COLO668 (cell line): ENCODE measurements at regions not wholly inside any gene's neighbourhood (a gene's known extent, or its start where the extent isn't known, plus 50 kb on each side); places are given as distances from the start of the nearest gene placed in this dataset.

Source experiments
- DNase-seq: peaks from one replicate; lab custom pipeline; 2025; ENCODE audit not compliant: unreplicated experiment; lab: John Stamatoyannopoulos, UW

- DNase-seq: no peak
Observed at GRCh38 chr1:193558491-193559028, 372.1 kb upstream of the B3GALT2 start.

- DNase-seq: no peak
Observed at GRCh38 chr1:193555662-193556441, 369.4 kb upstream of the B3GALT2 start.

GRCh38 chr1:193553564-193553963 is 367.2 kb upstream of the B3GALT2 start:
- DNase-seq: no peak

DNA sequence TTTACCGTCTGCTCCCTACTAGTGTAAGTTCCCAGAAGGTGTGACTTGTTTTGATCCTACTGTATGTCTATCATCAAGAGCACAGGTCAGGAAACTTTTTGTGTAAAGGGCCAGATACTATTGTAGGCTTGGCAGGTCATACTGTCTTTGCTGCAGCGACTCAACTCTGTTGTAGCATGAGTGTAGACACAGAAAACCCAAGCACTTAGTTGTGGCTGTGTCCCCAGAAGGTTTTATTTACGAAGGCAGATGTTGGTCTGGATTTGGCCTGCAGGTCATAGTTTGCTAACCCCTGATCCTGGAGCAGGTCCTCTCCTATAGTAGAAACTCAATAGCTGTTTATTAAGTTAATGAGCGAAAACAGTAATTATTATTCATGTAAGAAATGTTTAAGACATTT is 365.9 kb upstream of the B3GALT2 start:
- DNase-seq: no peak

- no peak for DNase-seq
Observed at GRCh38 chr1:193549081-193549480, 362.7 kb upstream of the B3GALT2 start.

GRCh38 chr1:193545171-193545570 is 358.8 kb upstream of the B3GALT2 start:
- DNase-seq: no peak

DNA sequence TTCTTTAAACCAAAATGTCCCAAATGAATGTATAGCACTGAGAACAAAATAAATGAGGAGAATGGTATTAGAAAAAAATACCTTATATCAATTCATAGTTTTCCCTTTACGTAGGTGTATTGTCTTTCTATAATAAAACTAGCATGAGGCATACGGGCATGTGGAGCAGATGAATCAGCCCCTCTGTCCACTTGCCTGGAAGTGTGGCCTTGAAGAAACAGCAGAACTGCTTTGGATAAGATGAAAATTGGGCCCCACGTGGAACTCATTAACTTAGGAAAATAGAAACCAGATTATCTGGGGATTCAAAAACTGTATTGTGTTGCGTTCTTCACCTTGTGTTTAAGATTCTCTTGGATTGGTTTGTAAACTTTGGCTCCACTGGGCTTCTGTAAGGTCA is 356.8 kb upstream of the B3GALT2 start:
- DNase-seq: no peak

- no peak for DNase-seq
Observed at GRCh38 chr1:193542690-193543089, 356.3 kb upstream of the B3GALT2 start.

DNA sequence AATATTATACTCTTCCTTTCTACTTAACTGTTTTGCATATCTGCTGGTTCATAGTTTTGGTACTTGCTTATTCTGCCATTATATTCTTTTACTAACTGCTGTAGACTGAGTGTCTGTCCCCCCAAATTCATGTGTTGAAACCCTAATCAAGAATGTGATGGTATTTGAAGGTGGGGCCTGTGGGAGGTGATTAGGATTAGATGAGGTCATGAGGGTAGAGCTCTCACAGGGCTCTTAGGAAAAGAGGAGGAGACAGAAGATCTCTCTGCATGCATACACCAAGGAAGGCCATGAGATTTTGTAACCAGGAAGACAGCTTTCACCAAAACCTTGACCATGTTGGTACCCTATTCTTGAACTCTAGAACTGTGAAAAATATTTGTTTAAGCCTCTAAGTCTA is 354.1 kb upstream of the B3GALT2 start:
- no peak for DNase-seq

- no peak for DNase-seq
Observed at GRCh38 chr1:193539731-193540459, 353.5 kb upstream of the B3GALT2 start.

- DNase-seq: no peak
Observed at GRCh38 chr1:193538680-193539079, 352.3 kb upstream of the B3GALT2 start.

DNA sequence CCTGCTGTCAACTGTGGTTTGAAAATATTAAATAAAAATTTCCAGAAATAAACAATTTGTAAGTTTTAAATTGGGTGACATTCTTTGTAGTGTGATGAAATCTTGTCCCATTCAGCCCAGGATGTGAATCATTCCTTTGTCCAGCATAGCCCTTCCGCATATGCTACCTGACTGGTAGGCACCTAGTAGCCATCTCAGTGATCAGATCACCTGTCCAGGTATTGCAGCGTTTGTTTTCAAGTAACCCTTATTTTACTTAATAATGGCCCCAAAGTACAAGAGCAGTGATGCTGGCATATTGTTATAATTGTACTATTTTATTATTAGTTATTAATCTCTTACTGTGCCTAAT is 351.6 kb upstream of the B3GALT2 start:
- no peak for DNase-seq

DNA sequence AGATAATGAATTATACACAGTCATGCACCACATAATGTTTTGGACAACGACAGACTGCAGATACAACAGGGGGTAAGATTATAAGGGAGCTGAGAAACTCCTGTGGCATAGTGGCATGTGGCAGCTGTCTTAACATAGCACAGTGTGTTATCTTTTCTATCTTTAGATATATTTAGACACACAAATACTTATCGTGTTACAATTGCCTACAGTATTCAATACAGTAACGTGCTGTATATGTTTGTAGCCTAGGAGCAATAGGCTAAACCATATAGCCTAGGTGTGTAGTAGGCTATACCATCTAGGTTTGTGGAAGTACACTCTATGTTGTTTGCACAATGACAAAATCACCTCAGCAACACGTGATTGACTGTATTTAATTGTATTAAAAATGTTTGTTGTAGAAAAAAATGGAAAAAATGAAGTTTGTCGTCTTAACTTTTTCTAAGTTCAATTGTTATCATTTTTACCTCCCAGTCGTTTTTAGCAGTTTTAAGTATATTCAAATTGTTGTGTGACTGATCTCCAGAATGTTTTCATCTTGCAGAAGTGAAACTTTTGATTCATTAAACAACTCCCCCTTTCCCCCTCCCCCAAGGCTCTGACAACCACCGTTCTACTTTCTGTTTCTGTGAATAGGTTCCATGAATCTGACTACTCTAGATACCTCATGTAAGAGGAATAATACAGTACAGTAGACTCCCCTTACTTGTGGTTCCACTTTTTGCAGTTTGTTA is 351.0 kb upstream of the B3GALT2 start:
- DNase-seq: no peak

DNA sequence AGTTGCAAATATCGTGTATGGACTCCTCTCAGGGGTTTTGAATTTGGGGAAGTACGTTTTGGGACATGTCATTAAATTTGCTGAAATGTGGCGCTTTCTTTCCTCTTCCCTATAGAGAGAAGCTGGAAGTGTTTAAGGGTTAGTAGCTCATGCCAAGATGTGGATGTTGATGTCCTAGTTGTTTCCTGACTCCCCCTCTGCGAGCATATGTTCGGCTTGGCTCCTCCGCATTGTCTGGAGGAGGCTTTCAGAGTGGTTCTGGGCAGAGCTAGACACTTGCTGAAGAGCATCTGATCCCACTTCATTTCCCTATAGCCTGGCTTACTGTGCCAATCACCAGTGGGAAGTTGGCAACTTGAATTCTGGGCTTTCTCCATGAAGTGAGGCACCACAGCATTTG is 347.4 kb upstream of the B3GALT2 start:
- no peak for DNase-seq

DNA sequence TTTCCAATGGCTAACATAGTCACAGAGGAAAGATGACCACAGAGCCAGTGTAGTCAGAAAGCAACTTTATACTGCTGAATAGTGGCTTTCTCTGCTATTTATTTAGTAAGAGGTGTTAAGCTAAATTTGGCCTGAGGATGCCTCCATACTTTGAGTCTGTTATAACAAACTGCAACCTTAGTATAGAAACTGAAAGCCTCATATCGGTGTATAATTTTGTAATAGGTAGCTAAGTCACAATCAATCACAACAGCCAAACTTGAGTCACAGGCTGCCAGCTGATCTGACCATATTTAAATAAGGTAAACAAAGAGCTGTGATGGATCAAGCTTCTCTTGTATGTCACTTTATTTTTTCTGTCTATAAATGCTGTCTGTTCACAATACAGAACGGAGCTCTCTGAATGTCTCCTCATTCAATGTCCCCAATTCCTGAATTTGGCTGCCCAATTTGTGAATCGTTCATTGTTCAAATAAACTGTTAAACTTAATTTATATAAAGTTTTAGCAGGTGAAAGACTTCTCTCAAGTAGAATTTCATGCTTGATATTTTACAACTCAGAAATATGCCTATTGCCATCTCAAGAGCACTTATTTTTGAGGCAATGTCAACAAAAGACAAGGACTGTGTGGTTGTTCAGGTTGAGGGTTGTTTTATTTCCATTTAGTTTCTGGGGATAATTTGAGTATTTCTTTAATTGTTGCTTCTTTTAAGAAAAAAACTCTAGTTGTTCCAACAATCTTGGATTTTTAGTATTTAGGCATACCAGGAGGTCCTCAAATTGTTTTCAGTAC is 339.7 kb upstream of the B3GALT2 start:
- DNase-seq: no peak

DNA sequence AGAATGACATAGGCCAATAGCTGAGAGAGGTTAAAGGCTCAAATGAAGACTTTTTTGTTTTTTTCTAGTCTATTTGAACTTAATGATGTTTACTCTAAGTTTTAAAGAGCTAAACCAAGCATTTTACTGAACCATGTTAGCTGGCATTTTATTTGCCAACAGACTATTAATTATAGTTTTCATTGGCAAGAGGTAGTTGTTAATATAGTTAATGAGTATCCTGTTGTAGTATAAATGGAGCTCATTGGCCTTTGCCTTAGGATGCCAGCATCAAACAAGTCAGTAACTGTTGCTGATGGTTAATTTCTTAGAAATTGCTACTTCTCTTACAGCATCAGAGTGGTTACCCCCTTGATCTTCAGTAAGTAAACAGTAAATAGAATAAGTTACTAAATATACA is 339.0 kb upstream of the B3GALT2 start:
- DNase-seq: no peak

DNA sequence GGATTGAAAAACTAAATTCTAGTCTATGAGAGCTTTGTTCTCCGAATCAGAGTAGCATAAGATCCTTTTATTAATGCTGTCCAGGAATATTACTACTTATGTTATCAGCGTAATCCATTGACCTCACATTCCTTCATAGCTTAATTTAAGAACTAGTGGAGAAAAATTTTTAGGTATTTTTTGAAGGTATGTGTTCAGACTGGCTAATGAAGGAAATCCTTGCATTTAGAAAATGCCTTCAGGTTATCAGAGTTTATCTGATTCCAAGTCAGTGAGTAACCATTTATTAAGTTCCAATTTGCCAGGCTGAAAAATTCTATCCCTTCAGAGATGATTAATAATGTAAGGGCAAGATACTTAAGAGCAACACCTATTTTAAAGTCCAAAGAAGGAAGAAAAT is 338.2 kb upstream of the B3GALT2 start:
- no peak for DNase-seq

DNA sequence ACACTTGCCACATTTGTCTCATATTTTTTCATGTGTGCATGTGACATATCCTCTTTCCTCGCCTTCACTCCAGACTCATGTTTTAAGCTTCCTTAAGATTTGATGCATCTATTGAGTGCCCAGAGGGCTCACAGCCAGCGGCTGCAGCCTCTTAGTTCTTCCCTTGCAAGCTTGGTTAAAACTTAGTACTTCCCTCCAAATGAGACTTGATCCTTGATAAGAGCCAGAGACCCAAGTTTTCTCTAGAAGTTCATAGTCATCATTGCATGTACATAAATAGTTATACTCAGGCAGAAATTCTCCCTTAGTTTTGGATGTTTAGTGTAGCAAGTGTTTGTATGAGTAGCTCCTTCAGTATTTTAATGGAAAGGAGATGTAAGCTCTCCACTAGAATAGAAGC is 337.6 kb upstream of the B3GALT2 start:
- no peak for DNase-seq

DNA sequence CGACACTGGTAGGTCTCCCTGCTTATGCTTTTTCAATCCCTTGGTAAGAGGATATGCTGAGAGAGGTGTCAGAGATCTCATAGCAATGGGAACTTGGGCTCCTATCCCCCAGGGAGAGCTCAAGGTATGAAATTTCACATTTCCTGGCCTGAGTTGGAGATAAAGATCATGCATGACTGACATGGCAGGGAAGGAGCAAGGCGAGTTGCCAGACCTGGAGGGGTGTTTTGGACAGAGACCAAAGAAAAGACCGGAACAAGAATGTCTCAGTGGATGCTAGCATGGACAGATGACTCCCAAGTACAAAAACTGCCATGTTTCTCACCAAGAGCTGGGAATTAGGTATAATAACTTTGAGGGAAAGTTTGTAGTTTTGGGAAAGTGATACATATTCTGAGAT is 334.1 kb upstream of the B3GALT2 start:
- no peak for DNase-seq

- DNase-seq: no peak
Observed at GRCh38 chr1:193519922-193520321, 333.5 kb upstream of the B3GALT2 start.
